IPS-18c (cell line): ENCODE measurements at regions not wholly inside any gene's neighbourhood (a gene's known extent, or its start where the extent isn't known, plus 50 kb on each side); places are given as distances from the start of the nearest gene placed in this dataset.

ENCODE experiments used
- H3K4me3 ChIP-seq: 2 replicates; pipeline ENCODE4 v1.7.0; 2013; ENCODE audit warnings: low read depth, mild to moderate bottlenecking, low read length, moderate library complexity; ENCODE audit not compliant: insufficient read depth
- H3K9me3 ChIP-seq: one replicate; pipeline ENCODE4 v1.6.1; 2013; ENCODE audit warnings: mild to moderate bottlenecking, low read length, moderate library complexity; ENCODE audit not compliant: control insufficient read depth, insufficient read depth

DNA sequence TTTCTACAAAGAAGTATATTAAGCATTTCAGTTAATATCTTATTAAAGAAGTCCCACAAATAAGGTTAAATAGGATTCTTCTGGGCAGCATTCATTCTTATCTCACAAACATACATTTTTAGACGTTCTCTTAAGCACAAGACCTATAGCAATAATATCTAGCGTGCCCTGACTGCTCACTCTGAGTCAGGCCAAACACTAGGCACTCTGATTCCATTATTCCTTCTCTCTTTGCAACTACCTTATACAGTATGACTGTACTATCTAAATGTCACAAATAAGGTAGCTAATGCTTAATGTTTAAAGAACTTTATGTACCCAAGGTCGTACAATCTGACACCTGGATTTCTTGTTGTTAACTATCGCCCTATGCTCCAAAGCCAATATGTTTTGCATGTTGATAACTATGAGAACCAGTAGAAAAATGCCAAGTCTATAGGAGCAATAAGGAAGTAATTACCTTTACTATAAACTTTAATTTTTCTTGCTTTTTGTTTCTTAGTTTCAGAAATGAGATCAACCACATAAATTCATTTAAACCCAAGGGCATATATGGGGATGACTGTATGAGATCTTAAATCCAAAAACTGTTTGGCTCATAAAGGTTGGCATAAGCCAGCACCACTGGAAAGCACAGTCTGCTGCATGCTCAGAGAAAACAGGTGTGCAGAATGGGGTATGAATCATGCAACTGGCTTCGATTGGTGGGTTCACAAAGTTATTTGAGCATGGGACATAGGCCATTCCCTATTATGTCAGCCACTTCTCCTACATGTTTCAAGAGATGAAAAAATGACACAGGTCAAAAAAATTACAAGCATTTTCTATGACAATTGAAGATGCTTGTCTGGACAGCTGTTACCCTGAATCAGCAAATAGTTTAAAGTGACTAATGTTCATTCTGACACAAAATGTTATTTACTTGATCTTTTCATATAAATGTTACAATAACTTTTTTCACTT is 352.0 kb downstream of the IRS1 start:
- H3K4me3 ChIP-seq: no peak overlapping the region
- H3K9me3 ChIP-seq: no peaks in the 10 kb centered on the region

GRCh38 chr2:226446406-226447001 is 353.1 kb downstream of the IRS1 start:
- no peak overlapping the region for H3K4me3 ChIP-seq
- H3K9me3 ChIP-seq: no peaks in the 10 kb centered on the region

DNA sequence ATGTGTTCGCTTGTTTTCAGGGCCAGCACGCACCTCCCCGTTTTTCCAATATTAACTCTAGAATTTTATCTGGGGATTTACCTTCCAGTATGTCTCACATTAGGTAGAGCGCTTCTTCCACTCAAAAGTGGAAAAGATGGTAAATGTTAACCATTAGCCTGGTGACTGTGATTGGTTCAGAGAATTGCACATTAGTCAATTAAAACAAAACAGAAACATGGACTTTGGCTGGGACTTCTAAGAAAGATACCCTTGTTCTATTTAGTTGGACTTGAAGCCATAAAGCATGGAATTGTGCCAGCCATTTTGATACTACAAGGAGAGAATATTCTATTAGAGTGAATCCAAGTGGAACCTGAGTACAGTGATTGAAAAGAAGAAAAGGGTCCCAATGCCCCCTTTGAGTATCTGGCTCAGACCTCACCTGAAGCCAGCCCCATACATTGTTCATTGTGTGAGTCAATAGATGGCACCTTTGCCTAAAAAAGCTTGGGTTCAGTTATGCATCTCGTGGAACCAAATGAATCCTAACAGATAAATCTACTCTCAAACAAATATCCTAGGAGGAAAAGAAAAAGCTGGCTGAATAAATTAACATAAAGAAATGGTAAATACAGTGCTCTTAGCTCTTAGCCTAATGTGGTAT is 354.3 kb downstream of the IRS1 start:
- no peaks in the 10 kb centered on the region for H3K9me3 ChIP-seq

DNA sequence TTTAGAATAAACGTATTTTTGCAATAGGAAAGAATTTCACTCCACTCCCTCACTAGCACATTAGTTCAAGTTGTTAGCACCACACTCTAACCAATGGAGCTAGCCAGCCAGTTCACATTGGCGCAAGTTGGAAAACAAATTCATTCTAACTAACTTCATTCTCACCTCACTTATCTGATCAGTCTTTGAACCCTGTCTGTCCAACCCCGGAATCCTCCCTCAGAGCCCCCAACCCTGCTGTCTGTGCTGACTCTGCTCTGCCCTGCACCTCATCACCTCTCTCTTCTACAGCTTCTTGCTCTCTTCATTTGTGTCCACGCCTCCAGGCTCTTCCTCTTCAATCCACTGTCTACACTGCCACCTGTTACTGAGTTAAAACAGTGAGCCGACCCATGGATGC is 356.5 kb downstream of the IRS1 start:
- Histone ChIP-seq H3K4me3 (no peak overlapping the region), H3K9me3 (no peaks in the 10 kb centered on the region)

More for the DNA sequence above, 354.3 kb downstream of the IRS1 start:
- no peak overlapping the region for H3K4me3 ChIP-seq

DNA sequence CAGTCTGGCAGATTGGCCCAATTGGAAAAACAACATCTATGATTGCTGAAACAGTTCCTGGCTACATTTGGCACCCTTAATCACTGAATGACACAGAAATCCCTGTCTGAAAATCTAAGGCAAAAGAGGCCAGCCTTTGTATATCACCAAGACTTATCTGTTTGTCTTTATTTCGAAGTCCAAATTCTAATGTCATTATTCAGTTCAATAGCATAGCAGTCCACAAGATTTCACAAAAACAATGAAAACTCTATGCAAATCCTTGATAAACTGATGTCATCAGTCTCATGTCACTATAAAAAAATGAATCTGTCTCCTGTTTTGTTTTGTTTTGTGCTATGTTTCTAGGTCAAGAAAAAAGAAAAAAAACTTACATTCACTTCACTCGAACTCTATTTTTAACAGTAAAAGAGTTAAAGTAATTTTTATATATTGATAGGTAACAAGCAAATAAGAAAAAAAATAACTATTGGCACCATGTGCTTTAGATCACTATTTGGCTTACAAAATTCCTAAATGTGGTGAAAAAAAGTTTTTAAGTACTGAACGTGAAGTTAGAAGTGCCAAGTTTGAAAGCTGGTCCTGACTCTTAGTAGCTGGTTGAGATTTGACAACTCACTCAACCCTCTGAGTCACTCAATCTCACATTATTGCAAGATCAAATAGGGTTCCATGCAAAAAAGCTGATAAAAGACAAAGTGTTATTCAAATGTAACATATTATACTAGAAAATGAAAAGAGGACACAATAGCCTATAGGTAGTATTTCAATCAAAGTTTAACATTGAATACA is 359.3 kb downstream of the IRS1 start:
- Histone ChIP-seq H3K9me3 (no peaks in the 10 kb centered on the region), H3K4me3 (no peak overlapping the region)

- H3K4me3 ChIP-seq: no peak overlapping the region
- peaks cover 2% of the 10 kb centered on the region for H3K9me3 ChIP-seq
These were observed 360.3 kb downstream of the IRS1 start for GRCh38 chr2:226439337-226439736.

GRCh38 chr2:226435146-226435545 is 364.5 kb downstream of the IRS1 start:
- H3K9me3 ChIP-seq: peaks cover 2% of the 10 kb centered on the region
- H3K4me3 ChIP-seq: no peak overlapping the region

DNA sequence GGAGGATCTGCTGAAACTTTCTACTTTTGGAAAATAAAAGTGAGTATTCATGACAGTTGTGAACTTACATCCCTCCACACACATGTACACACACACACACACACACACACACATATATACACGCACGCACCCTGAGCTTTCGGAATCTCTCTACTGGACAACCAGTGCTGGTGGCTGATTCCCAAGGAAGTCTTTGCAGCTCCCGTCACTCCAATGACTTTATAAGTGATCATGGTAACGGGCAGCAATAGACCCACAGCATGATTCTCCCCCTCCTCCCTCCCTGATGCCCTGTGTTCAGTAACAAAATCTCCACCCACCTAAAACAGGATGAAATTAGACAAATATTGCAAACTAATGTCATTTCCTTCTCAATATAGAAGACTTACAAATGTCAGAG is 364.9 kb downstream of the IRS1 start:
- Histone ChIP-seq H3K4me3 (no peak overlapping the region), H3K9me3 (peaks cover 2% of the 10 kb centered on the region)

GRCh38 chr2:226431288-226431948 is 368.2 kb downstream of the IRS1 start:
- peaks cover 2% of the 10 kb centered on the region for H3K9me3 ChIP-seq
- H3K4me3 ChIP-seq: no peak overlapping the region

DNA sequence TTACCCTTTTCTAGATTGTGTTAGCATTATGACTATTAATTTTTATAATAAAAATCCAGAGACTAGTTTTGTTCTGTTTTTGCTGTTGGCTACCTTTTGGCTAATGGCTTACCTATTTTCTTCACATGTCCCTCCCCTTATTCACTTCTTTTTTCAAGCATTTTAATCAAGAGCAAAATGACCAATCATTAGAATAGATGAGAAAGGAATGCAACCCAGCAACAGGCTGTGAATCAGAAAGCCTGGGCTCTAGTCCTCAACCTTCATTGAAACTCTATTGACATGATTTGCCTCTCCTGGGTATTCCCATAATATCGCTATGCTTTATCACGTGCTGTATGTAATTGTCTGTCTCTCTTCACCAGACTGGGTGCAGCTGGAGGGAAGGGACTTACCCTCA is 370.1 kb downstream of the IRS1 start:
- no peak overlapping the region for H3K4me3 ChIP-seq
- no peaks in the 10 kb centered on the region for H3K9me3 ChIP-seq

DNA sequence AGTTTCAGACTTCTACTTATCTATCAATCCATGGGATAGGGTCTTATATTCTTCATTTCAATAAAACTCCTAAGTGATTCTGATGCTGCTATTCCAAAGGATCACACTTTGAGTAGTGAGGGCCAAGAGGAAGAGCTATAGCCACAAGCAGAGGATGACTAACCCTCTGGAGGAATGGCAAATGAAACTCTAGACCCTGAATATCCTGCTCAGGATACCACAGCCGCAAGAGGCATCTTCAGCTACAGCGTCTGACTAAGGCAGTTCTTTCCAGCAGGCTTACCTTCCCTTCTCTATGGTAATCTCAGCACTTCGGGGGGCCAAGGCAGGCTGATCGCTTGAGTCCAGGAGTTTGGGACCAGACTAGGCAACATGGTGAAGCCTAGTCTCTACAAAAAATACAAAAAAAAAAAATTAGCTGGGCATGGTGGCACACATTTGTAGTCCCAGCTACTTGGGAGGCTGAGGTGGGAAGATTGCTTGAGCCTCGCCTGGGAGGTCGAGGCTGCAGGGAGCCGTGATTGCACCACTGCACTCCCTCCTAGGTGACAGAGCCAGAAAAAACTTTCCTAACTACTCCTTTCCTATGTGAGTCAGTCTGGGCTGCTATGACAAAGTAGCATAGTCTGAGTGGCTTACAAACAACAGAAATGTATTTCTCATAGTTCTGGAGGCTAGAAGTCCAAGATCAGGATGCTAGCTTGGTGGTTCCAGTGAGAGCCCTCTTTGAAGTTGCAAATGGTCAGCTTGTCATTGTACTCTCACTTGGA is 371.9 kb downstream of the IRS1 start:
- Histone ChIP-seq H3K4me3 (no peak overlapping the region), H3K9me3 (no peaks in the 10 kb centered on the region)

DNA sequence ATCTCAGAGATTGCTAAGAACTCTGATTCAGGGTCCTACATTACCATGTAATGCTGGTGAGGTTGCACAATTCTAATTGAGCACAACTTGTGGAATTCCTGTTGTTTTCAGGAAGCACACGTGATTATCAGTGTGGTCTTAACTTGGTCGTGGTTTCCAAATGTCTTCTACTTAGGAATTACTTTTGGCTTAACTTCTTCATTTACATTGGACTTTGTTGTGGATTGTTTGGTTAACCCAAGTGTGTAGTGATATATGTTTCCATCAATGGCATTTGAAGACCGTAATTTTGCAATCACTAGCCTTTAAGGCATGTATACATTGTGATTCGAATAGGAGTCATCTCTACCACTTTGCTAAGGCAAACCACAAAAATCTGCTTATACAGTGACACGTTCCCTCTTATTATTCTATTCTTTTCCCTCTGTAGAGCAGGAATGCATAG is 373.3 kb downstream of the IRS1 start:
- no peaks in the 10 kb centered on the region for H3K9me3 ChIP-seq
- no peak overlapping the region for H3K4me3 ChIP-seq

GRCh38 chr2:226424971-226425370 is 374.6 kb downstream of the IRS1 start:
- H3K9me3 ChIP-seq: no peaks in the 10 kb centered on the region
- H3K4me3 ChIP-seq: no peak overlapping the region

DNA sequence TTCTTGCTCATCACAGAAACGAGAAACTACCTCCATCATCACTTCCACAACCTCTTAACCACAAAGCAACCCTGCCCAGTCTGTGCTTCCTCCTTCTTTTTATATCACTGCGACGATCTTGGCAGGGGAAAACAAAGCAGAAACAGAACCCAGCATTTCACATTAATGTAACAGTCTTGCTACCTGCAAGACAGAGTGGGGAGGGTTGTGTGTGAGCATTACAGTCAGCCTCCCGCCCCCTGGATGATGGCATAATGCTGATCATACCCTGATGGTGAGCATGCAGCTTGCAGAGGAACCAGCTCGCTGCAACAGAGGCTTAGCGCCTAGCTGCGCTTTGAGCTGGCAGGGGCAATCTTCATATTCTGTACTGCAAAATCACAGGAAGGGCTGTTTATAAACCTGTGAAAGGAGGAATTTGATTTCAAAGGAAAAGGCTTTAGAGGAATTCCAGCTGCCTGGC is 376.1 kb downstream of the IRS1 start:
- H3K9me3 ChIP-seq: no peaks in the 10 kb centered on the region
- no peak overlapping the region for H3K4me3 ChIP-seq

DNA sequence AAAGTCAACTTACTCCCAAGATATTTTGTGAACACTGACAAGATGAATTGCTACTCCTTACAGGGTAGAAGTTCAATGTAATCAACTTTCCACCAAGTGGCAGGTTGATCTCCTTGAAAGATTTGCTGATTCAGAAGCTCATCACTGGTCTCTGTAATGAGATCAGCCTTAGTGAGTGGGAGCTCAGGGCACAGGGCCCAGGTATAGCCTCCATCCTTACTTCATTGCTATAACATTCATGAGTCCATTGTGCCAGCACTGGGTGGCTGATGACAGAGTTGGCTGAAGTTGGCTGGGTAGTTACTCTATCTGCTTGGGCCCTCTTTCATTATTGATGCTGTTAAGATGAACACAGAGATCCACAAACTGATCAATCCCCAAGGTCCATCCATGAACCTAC is 379.0 kb downstream of the IRS1 start:
- Histone ChIP-seq H3K4me3 (no peak overlapping the region), H3K9me3 (no peaks in the 10 kb centered on the region)

DNA sequence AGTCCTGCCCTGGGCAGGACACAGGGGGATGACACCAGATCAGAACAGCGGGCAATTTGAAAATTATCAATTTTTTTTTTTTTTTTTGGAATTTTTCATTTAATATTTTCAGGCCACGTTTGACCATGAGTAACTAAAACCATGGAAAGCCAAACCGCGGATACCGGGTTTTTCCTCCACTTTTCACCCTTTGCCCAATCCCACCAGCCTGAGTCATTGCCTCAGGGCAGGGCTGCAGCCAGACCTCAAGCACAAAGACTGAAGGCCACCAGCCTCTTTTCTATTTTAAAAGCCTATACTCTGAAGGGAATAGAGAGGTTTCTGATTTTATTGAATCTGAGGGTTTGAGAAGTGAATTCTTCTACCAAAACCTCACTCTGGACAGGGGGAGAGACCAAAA is 381.1 kb downstream of the IRS1 start:
- Histone ChIP-seq H3K4me3 (no peak overlapping the region), H3K9me3 (no peaks in the 10 kb centered on the region)
